ENCODE measurements at regions not wholly inside any gene's neighbourhood (a gene's known extent, or its start where the extent isn't known, plus 50 kb on each side); places are given as distances from the start of the nearest gene placed in this dataset.

- no peak for TF ChIP-seq POLR2AphosphoS5 (IDR thresholded peaks at IDR 0.05; ENCODE audit: low read depth, low read length)
- no peak for TF ChIP-seq POLR2A (IDR thresholded peaks at IDR 0.05; ENCODE audit: low read depth, low read length)
- TF ChIP-seq TAF1 (IDR thresholded peaks at IDR 0.05; ENCODE audit: low read depth, low read length), result no peak
- no peak for TF ChIP-seq SPI1 (IDR thresholded peaks at IDR 0.05; ENCODE audit: low read depth, low read length)
Observed at GRCh38 chr2:236888794-236889780, 196.6 kb upstream of the COPS8 start.
